Endothelial cell of hepatic sinusoid (primary cell): ENCODE measurements at regions not wholly inside any gene's neighbourhood (a gene's known extent, or its start where the extent isn't known, plus 50 kb on each side); places are given as distances from the start of the nearest gene placed in this dataset.

Experiments
- in situ Hi-C: cut with HindIII; loops from 2 replicates; pipeline ENCODE4 v1.10.0; 2017; ENCODE audit warnings: low sequenced_read_pairs

GRCh38 chr4:187174749-187175148 is 451.1 kb upstream of the FAT1 start:
- in situ Hi-C loops: no loop called here

- in situ Hi-C loops: no loop called here
Observed at GRCh38 chr4:187175197-187175596, 451.5 kb upstream of the FAT1 start.

GRCh38 chr4:187176261-187176910 is 452.7 kb upstream of the FAT1 start:
- in situ Hi-C loops: no loop called here

- in situ Hi-C loops: no loop called here
Observed at GRCh38 chr4:187178084-187178483, 454.4 kb upstream of the FAT1 start.

GRCh38 chr4:187178587-187178986 is 454.9 kb upstream of the FAT1 start:
- in situ Hi-C loops: no loop called here

- in situ Hi-C loops: no loop called here
Observed at GRCh38 chr4:187179086-187180058, 455.7 kb upstream of the FAT1 start.

- in situ Hi-C loops: no loop called here
Observed at GRCh38 chr4:187181054-187181453, 457.4 kb upstream of the FAT1 start.

GRCh38 chr4:187183346-187183745 is 459.7 kb upstream of the FAT1 start:
- in situ Hi-C loops: no loop called here

GRCh38 chr4:187183826-187184225 is 460.2 kb upstream of the FAT1 start:
- in situ Hi-C loops: no loop called here

- in situ Hi-C loops: no loop called here
Observed at GRCh38 chr4:187184508-187184907, 460.9 kb upstream of the FAT1 start.

GRCh38 chr4:187188118-187188517 is 464.5 kb upstream of the FAT1 start:
- in situ Hi-C loops: no loop called here

- in situ Hi-C loops: no loop called here
Observed at GRCh38 chr4:187188741-187189140, 465.1 kb upstream of the FAT1 start.

GRCh38 chr4:187190390-187190789 is 466.7 kb upstream of the FAT1 start:
- in situ Hi-C loops: no loop called here

GRCh38 chr4:187191676-187192075 is 468.0 kb upstream of the FAT1 start:
- in situ Hi-C loops: no loop called here

GRCh38 chr4:187192266-187192665 is 468.6 kb upstream of the FAT1 start:
- in situ Hi-C loops: no loop called here

GRCh38 chr4:187193141-187193540 is 469.5 kb upstream of the FAT1 start:
- in situ Hi-C loops: no loop called here

- in situ Hi-C loops: no loop called here
Observed at GRCh38 chr4:187204389-187204918, 480.8 kb upstream of the FAT1 start.

- in situ Hi-C loops: no loop called here
Observed at GRCh38 chr4:187207931-187208330, 484.3 kb upstream of the FAT1 start.

GRCh38 chr4:187208651-187209050 is 485.0 kb upstream of the FAT1 start:
- in situ Hi-C loops: no loop called here

- in situ Hi-C loops: no loop called here
Observed at GRCh38 chr4:187209921-187210613, 486.4 kb upstream of the FAT1 start.

GRCh38 chr4:187212446-187213080 is 488.9 kb upstream of the FAT1 start:
- in situ Hi-C loops: no loop called here
